WERI-Rb-1 (cell line): ENCODE measurements at regions not wholly inside any gene's neighbourhood (a gene's known extent, or its start where the extent isn't known, plus 50 kb on each side); places are given as distances from the start of the nearest gene placed in this dataset.

Source experiments
- DNase-seq: peaks from one replicate; pipeline ENCODE4 v3.0.0-alpha.2; 2020
- H3K27ac ChIP-seq: fragments of 250-450 bp; sonication (Bioruptor Pico); 2 replicates; pipeline ENCODE4 v1.5.1; 2020; ENCODE audit warnings: mild to moderate bottlenecking, moderate library complexity
- H3K27me3 ChIP-seq: fragments of 250-450 bp; sonication (Bioruptor Pico); 2 replicates; pipeline ENCODE4 v1.5.1; 2021; ENCODE audit warnings: mild to moderate bottlenecking, low read depth, moderate library complexity; ENCODE audit not compliant: insufficient read depth, severe bottlenecking
- H3K36me3 ChIP-seq: fragments of 250-450 bp; sonication (Bioruptor Pico); 2 replicates; pipeline ENCODE4 v1.5.1; 2020; ENCODE audit warnings: mild to moderate bottlenecking, moderate library complexity
- H3K4me3 ChIP-seq: 2 replicates; pipeline ENCODE4 v1.5.1; 2011; ENCODE audit warnings: low read depth, mild to moderate bottlenecking, control low read depth, low read length
- H3K9me3 ChIP-seq: fragments of 250-450 bp; sonication (Bioruptor Pico); 2 replicates; pipeline ENCODE4 v1.5.1; 2021; ENCODE audit warnings: mild to moderate bottlenecking, moderate library complexity; ENCODE audit not compliant: severe bottlenecking
- CTCF ChIP-seq: IDR thresholded peaks from 2 replicates; pipeline ENCODE4 v1.5.1; 2011; ENCODE audit warnings: low read depth, mild to moderate bottlenecking, control low read depth, inconsistent platforms, low read length

GRCh38 chr11:13905137-13905781 lies 57.3 kb upstream of the SPON1 start:
- H3K27me3 ChIP-seq: no peaks in the 10 kb centered on the region
- H3K36me3 ChIP-seq: no peaks in the 10 kb centered on the region

GRCh38 chr11:13907678-13908077 lies 54.8 kb upstream of the SPON1 start:
- no peak for DNase-seq
- Histone ChIP-seq H3K36me3 (no peaks in the 10 kb centered on the region), H3K27ac (no peak overlapping the region), H3K4me3 (no peak overlapping the region), H3K9me3 (no peaks in the 10 kb centered on the region), H3K27me3 (no peaks in the 10 kb centered on the region)
- TF ChIP-seq CTCF: no peak

More at GRCh38 chr11:13905137-13905781, 57.3 kb upstream of the SPON1 start:
- DNase-seq: no peak
- no peak overlapping the region for H3K4me3 ChIP-seq
- no peak for TF ChIP-seq CTCF
- H3K9me3 ChIP-seq: no peaks in the 10 kb centered on the region
- H3K27ac ChIP-seq: no peak overlapping the region

GRCh38 chr11:13908535-13908934 lies 54.0 kb upstream of the SPON1 start:
- Histone ChIP-seq H3K9me3 (no peaks in the 10 kb centered on the region), H3K4me3 (no peak overlapping the region), H3K27me3 (no peaks in the 10 kb centered on the region), H3K36me3 (no peaks in the 10 kb centered on the region), H3K27ac (no peak overlapping the region)
- no peak for TF ChIP-seq CTCF
- DNase-seq: no peak
